HCT116 (cell line): ENCODE measurements at regions not wholly inside any gene's neighbourhood (a gene's known extent, or its start where the extent isn't known, plus 50 kb on each side); places are given as distances from the start of the nearest gene placed in this dataset.

ENCODE experiments used
- CTCF ChIP-seq, 3 experiments: fragments of 200-600 bp in 1 of 3; sonication (generic) in 1 of 3; IDR thresholded peaks in 2 of 3; conservative IDR thresholded peaks in 1 of 3; 2 replicates each; pipeline ENCODE4 v1.5.1; 2012 to 2017; ENCODE audit warnings: low read depth in 2 of 3, low read length in 2 of 3, antibody characterized with exemption in 1 of 3, borderline replicate concordance in 1 of 3, control low read depth in 1 of 3, mild to moderate bottlenecking in 1 of 3, mixed read lengths in 1 of 3, mixed run types in 1 of 3, moderate library complexity in 1 of 3; ENCODE audit not compliant: insufficient read depth in 1 of 3
- POLR2A ChIP-seq: IDR thresholded peaks from 2 replicates; pipeline ENCODE4 v1.7.0; 2011; ENCODE audit warnings: borderline replicate concordance; ENCODE audit not compliant: insufficient read depth, insufficient read length; ENCODE audit errors: extremely low read depth
- TF ChIP-seq, protein P1 (sequence below): IDR thresholded peaks from 2 replicates; pipeline ENCODE4 v1.6.1; 2012

GRCh38 chr7:119196183-119196582 lies 971.7 kb downstream of the ANKRD7 start:
- TF ChIP-seq, protein P1, sequence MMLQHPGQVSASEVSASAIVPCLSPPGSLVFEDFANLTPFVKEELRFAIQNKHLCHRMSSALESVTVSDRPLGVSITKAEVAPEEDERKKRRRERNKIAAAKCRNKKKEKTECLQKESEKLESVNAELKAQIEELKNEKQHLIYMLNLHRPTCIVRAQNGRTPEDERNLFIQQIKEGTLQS: no peak
- TF ChIP-seq POLR2A (no peak), CTCF (IDR thresholded peaks at IDR 0.05 in 2 of 3, conservative IDR thresholded peaks at IDR 0.05 in 1 of 3; ENCODE audit: borderline replicate concordance in 1 of 3, insufficient read depth in 1 of 3, low read depth in 2 of 3, low read length in 2 of 3) (no peak)
